H9 (cell line): ENCODE measurements at regions not wholly inside any gene's neighbourhood (a gene's known extent, or its start where the extent isn't known, plus 50 kb on each side); places are given as distances from the start of the nearest gene placed in this dataset.

Experiments
- DNase-seq: peaks from one replicate; pipeline ENCODE4 v3.0.0-alpha.2; 2017
- H2AFZ ChIP-seq: one replicate; pipeline ENCODE4 v1.6.1; 2013; ENCODE audit warnings: mild to moderate bottlenecking, low read length, control low read depth, moderate library complexity
- H2AK5ac ChIP-seq: 2 replicates; pipeline ENCODE4 v1.6.1; 2013; ENCODE audit warnings: low read length, control low read depth, mixed read lengths; ENCODE audit not compliant: insufficient read length
- H2BK120ac ChIP-seq: one replicate; pipeline ENCODE4 v1.6.1; 2013; ENCODE audit warnings: low read depth, mild to moderate bottlenecking, low read length, control low read depth, inconsistent platforms; ENCODE audit not compliant: poor library complexity, severe bottlenecking
- H2BK12ac ChIP-seq: 2 replicates; pipeline ENCODE4 v1.6.1; 2013; ENCODE audit warnings: low read length, control low read depth, mixed read lengths, low read depth; ENCODE audit not compliant: insufficient read length
- H2BK15ac ChIP-seq: 2 replicates; pipeline ENCODE4 v1.6.1; 2013; ENCODE audit warnings: low read depth, low read length, control low read depth
- H2BK20ac ChIP-seq: one replicate; pipeline ENCODE4 v1.6.1; 2013; ENCODE audit warnings: low read depth, mild to moderate bottlenecking, low read length, control low read depth, inconsistent platforms; ENCODE audit not compliant: poor library complexity, severe bottlenecking
- H2BK5ac ChIP-seq: 2 replicates; pipeline ENCODE4 v1.6.1; 2013; ENCODE audit warnings: low read length, control low read depth, mixed read lengths; ENCODE audit not compliant: insufficient read length
- H3K14ac ChIP-seq: 2 replicates; pipeline ENCODE4 v1.6.1; 2013; ENCODE audit warnings: low read length, control low read depth; ENCODE audit not compliant: insufficient read depth
- H3K18ac ChIP-seq: 2 replicates; pipeline ENCODE4 v1.6.1; 2013; ENCODE audit warnings: low read depth, mild to moderate bottlenecking, mixed read lengths, low read length, control low read depth; ENCODE audit not compliant: insufficient read length
- H3K23ac ChIP-seq: 2 replicates; pipeline ENCODE4 v1.6.1; 2013; ENCODE audit warnings: low read length, control low read depth, mixed read lengths, low read depth; ENCODE audit not compliant: insufficient read length
- H3K23me2 ChIP-seq: 2 replicates; pipeline ENCODE4 v1.6.1; 2013; ENCODE audit warnings: low read depth, mild to moderate bottlenecking, mixed read lengths, low read length, control low read depth; ENCODE audit not compliant: insufficient read length, poor library complexity, severe bottlenecking
- H3K27ac ChIP-seq: 2 replicates; pipeline ENCODE4 v1.5.1; 2013; ENCODE audit warnings: low read length, control low read depth, mixed read lengths, low read depth; ENCODE audit not compliant: insufficient read length
- H3K27me3 ChIP-seq: 2 replicates; pipeline ENCODE4 v1.6.1; 2013; ENCODE audit warnings: low read length, control low read depth, inconsistent platforms; ENCODE audit not compliant: insufficient read depth
- H3K4ac ChIP-seq: 2 replicates; pipeline ENCODE4 v1.6.1; 2013; ENCODE audit warnings: low read depth, mild to moderate bottlenecking, control low read depth, inconsistent platforms, low read length, moderate library complexity
- H3K4me1 ChIP-seq: 2 replicates; pipeline ENCODE4 v1.6.1; 2013; ENCODE audit warnings: low read length, control low read depth, inconsistent platforms; ENCODE audit not compliant: insufficient read depth
- H3K4me2 ChIP-seq: 2 replicates; pipeline ENCODE4 v1.6.1; 2013; ENCODE audit warnings: low read length, control low read depth, mixed read lengths; ENCODE audit not compliant: insufficient read length, insufficient read depth
- H3K56ac ChIP-seq: 2 replicates; pipeline ENCODE4 v1.6.1; 2013; ENCODE audit warnings: low read depth, mild to moderate bottlenecking, mixed read lengths, low read length, control low read depth; ENCODE audit not compliant: insufficient read length
- H3K79me1 ChIP-seq: 2 replicates; pipeline ENCODE4 v1.6.1; 2013; ENCODE audit warnings: low read depth, mild to moderate bottlenecking, moderate library complexity, low read length, control low read depth, inconsistent platforms; ENCODE audit not compliant: insufficient read depth, poor library complexity, severe bottlenecking
- H3K79me2 ChIP-seq: 2 replicates; pipeline ENCODE4 v1.6.1; 2013; ENCODE audit warnings: low read length, control low read depth, inconsistent platforms; ENCODE audit not compliant: insufficient read depth
- H3K9ac ChIP-seq: 2 replicates; pipeline ENCODE4 v1.6.1; 2013; ENCODE audit warnings: low read length, control low read depth, mixed read lengths; ENCODE audit not compliant: insufficient read length; ENCODE audit errors: extremely low read depth
- H3K9me3 ChIP-seq: one replicate; pipeline ENCODE4 v1.6.1; 2013; ENCODE audit warnings: low read depth, low read length, inconsistent platforms; ENCODE audit not compliant: control insufficient read depth
- H3T11ph ChIP-seq: one replicate; pipeline ENCODE4 v1.6.1; 2013; ENCODE audit warnings: mild to moderate bottlenecking, low read length, control low read depth, inconsistent platforms
- H4K20me1 ChIP-seq: one replicate; pipeline ENCODE4 v1.6.1; 2013; ENCODE audit not compliant: control insufficient read depth, insufficient read length, insufficient read depth
- H4K5ac ChIP-seq: 2 replicates; pipeline ENCODE4 v1.6.1; 2013; ENCODE audit warnings: low read depth, mild to moderate bottlenecking, mixed read lengths, low read length, control low read depth; ENCODE audit not compliant: insufficient read length
- H4K8ac ChIP-seq: replicated peaks from 2 replicates; pipeline ENCODE4 v1.6.1; 2013; ENCODE audit warnings: low read length, control low read depth, mixed read lengths, low read depth; ENCODE audit not compliant: insufficient read length
- H4K91ac ChIP-seq: 2 replicates; pipeline ENCODE4 v1.6.1; 2013; ENCODE audit warnings: low read depth, mild to moderate bottlenecking, moderate library complexity, mixed read lengths, low read length, control low read depth; ENCODE audit not compliant: insufficient read length
- H3K27ac Mint-ChIP-seq, 3 experiments: 2 replicates in 2 of 3; 3 replicates in 1 of 3; pipeline ENCODE4 v1.8.0; 2020 to 2021; ENCODE audit warnings: mixed read lengths in 3 of 3, mild to moderate bottlenecking in 1 of 3, moderate library complexity in 1 of 3
- H3K27me3 Mint-ChIP-seq: 2 replicates; pipeline ENCODE4 v1.8.0; 2021; ENCODE audit warnings: low read depth, mild to moderate bottlenecking, moderate library complexity, mixed read lengths
- H3K36me3 Mint-ChIP-seq, 3 experiments: 2 replicates in 2 of 3; 3 replicates in 1 of 3; pipeline ENCODE4 v1.8.0; 2020 to 2021; ENCODE audit warnings: low read depth in 3 of 3, mixed read lengths in 3 of 3; ENCODE audit not compliant: insufficient read depth in 1 of 3
- H3K4me1 Mint-ChIP-seq, 2 experiments: 2 replicates each; pipeline ENCODE4 v1.8.0; 2020; ENCODE audit warnings: mixed read lengths in 2 of 2
- H3K4me3 Mint-ChIP-seq, 2 experiments: 2 replicates in 1 of 2; 3 replicates in 1 of 2; pipeline ENCODE4 v1.8.0; 2020 to 2021; ENCODE audit warnings: mild to moderate bottlenecking in 2 of 2, mixed read lengths in 2 of 2, moderate library complexity in 1 of 2
- H3K9me3 Mint-ChIP-seq, 2 experiments: 2 replicates in 1 of 2; 3 replicates in 1 of 2; pipeline ENCODE4 v1.8.0; 2020; ENCODE audit warnings: mild to moderate bottlenecking in 2 of 2, mixed read lengths in 2 of 2, moderate library complexity in 1 of 2
- CTCF ChIP-seq: fragments of 200-600 bp; sonication (generic); conservative IDR thresholded peaks from 3 replicates; pipeline ENCODE4 v1.8.0; 2021; ENCODE audit warnings: antibody characterized with exemption, mild to moderate bottlenecking
- WGBS: extraction: QIAGEN DNeasy Blood & Tissue Kit; methylation state at CpG from one replicate; pipeline ENCODE4 v1.1.7; 2013; ENCODE audit warnings: missing lambda C conversion rate, low lambda C conversion rate, mixed read lengths; ENCODE audit not compliant: insufficient read length; ENCODE audit errors: extremely low coverage; 5-methylcytosine and 5-hydroxymethylcytosine counted together

- H3K27ac ChIP-seq: peak overlapping the region; percentile 96
- peak overlapping the region; percentile 10 for H3K4me2 ChIP-seq
- no peak overlapping the region for H3K9ac ChIP-seq
- peak overlapping the region; percentile 99 for H2AK5ac ChIP-seq
- Mint-ChIP-seq H3K9me3 (peaks cover 31 to 36% of the 10 kb centered on the region in 2 experiments), H3K36me3 (peaks cover 12 to 35% (median 33%) of the 10 kb centered on the region in 3 experiments), H3K4me3 (no peak overlapping the region), H3K4me1 (peaks cover 41 to 54% of the 10 kb centered on the region in 2 experiments), H3K27ac (peak overlapping the region; percentile 96 to 99 (median 99)), H3K27me3 (no peaks in the 10 kb centered on the region)
- H3K23ac ChIP-seq: no peak overlapping the region
- peak overlapping the region; percentile 67 for H4K5ac ChIP-seq
- no peaks in the 10 kb centered on the region for H3K27me3 ChIP-seq
- no peaks in the 10 kb centered on the region for H3K23me2 ChIP-seq
- no peak for DNase-seq
- peak overlapping the region; percentile 77 for H2BK5ac ChIP-seq
- peak overlapping the region; percentile 51; the same call in 1 of the 2 replicates for H3K14ac ChIP-seq
- no peaks in the 10 kb centered on the region for H3K79me2 ChIP-seq
- H4K20me1 ChIP-seq: no peaks in the 10 kb centered on the region
- TF ChIP-seq CTCF: no peak
- H3K4ac ChIP-seq: peak overlapping the region; percentile 81
- peak overlapping the region; percentile 79 for H4K91ac ChIP-seq
- no CpG with 5 or more reads among the region's 1 CpG for WGBS
- H2AFZ ChIP-seq: no peak overlapping the region
- H3K79me1 ChIP-seq: no peaks in the 10 kb centered on the region
- H3K56ac ChIP-seq: peak overlapping the region; percentile 70
- peaks cover 8% of the 10 kb centered on the region for H3K9me3 ChIP-seq
- peaks cover 13% of the 10 kb centered on the region for H3K4me1 ChIP-seq
- peak overlapping the region; percentile 98 for H2BK20ac ChIP-seq
- no peak overlapping the region; the same call in 1 of the 2 replicates for H2BK15ac ChIP-seq
- peak overlapping the region; percentile 80 for H3K18ac ChIP-seq
- H3T11ph ChIP-seq: peak overlapping the region; percentile 79
- peak overlapping the region; percentile 87 for H4K8ac ChIP-seq
- H2BK12ac ChIP-seq: peak overlapping the region; percentile 99
- H2BK120ac ChIP-seq: peak overlapping the region; percentile 95
Measured at GRCh38 chr18:35826477-35826876, 146.0 kb upstream of the RMP24 start.
